Right ventricle myocardium inferior (tissue), 1 donor: ENCODE measurements at regions not wholly inside any gene's neighbourhood (a gene's known extent, or its start where the extent isn't known, plus 50 kb on each side); places are given as distances from the start of the nearest gene placed in this dataset.

Experiments used
- ATAC-seq: fragments of 200-7000 bp; cut with Tn5 transposase; one replicate; pipeline ENCODE4 v1.9.1; 2020; ENCODE audit warnings: mild to moderate bottlenecking, moderate library complexity
- DNase-seq: peaks from one replicate; pipeline ENCODE4 v3.0.0; 2021; ENCODE audit errors: missing footprints
- intact Hi-C: fragments of 100-400 bp; cut with DNase I; formaldehyde crosslinking; loops from one replicate; pipeline ENCODE4 v1.11.0; 2022
- donor health status: DM: no; HTN: yes; CAD: no; lungs with severe emphysema.

DNA sequence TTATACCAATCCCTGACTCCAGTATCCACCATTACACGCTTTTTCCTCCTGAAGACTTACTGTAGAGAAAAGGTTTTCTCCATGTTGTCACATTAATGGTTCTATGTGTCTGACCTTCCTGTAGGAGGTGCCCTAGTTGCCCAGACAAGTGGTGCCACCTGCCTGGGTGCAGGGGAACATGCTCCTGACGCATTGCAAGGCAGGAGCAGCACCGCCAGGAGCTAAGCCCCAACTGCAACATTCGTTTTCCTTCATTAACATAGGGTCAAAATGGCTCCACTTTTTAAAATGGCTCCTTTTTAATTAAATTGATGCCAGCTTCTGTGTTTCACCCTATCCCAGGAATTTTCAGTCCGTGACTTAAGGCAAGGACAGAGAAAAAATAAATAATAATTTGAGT lies 220.1 kb upstream of the SAMSN1 start:
- intact Hi-C loops = no loop called here
- ATAC-seq = no peak

DNA sequence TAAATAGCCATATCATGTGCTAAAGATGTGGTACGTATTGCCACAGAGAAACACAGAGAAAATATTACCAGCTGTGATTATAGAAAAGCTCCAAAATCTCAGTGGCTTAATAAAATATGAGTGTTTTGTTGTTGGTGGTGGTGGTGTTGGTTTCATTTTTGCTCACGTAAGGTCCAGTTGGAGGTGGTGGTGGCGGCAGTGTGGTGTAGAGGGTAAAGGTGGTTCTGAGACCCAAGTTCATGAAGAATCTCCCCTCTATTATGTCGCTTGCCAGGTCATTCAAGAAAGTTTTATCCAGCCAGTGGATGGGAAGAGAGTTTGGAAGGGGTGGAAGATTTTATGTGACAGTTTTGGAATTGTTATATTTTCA lies 217.6 kb upstream of the SAMSN1 start:
- ATAC-seq (no peak), DNase-seq (no peak)
- intact Hi-C loops = no loop called here

More for the DNA sequence above, 220.1 kb upstream of the SAMSN1 start:
- no peak for DNase-seq

DNA sequence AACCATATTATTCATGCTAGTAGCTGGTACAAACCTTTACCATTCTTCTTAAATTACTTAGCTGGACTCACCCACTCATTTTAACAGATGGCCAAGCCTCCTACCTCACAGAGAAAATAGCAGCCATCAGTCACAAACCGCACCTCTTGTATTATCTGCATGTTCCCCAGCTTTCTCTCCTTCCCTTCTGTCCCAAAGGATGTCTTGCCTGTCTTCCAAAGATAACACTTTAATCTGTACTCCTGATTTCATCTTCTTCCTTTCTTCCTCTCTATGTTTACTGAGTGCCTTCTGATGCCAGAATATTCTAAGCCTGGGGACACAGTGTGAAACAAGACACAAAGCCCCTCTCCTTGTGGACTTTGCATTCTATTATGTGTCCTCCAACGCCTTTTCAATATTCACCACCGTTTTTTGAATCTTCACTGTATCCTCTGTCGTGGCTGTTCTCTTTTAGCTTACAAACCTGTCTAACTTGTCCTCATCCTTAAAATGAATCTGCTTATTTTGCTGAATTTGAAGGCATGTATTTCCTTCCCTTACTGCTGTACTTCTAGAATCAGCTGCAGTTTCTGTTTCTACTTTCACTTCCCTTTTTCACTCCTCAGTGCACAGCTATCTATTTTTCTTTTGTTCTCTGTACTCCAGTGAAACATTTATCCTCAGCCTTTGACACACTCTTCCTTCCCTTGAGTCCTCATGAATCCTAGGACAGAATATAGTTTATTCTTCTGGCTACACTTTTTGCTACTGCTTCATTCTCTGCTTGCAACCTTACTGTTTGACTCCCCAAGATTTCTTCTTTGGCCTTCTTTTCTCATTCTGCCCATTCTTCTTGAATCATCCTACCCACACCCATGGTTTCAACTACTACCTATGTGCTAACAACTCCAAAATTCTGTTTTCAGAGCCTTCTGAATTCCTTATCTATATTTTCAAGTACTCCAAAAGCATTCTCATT lies 216.9 kb upstream of the SAMSN1 start:
- intact Hi-C loops = no loop called here
- no peak for DNase-seq
- ATAC-seq = peak; percentile 74

DNA sequence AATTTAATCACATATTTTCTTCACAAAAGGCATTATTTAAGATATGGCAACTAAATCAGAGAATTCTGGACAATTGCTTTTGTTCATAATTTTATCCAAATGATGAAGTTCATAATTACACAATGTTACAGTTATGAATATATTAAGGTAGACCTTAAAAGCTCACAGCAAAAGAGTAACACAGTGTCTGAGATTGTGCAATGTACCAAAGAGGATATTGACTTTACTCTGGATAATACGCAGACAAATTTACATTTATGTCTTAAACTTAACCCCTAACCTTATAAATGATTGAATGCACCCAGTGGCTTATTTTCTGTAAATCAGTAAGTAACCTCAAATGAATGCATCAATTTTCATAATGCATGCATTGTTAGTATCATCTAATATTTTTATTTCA lies 216.2 kb upstream of the SAMSN1 start:
- ATAC-seq = no peak
- no peak for DNase-seq
- intact Hi-C loops = no loop called here

DNA sequence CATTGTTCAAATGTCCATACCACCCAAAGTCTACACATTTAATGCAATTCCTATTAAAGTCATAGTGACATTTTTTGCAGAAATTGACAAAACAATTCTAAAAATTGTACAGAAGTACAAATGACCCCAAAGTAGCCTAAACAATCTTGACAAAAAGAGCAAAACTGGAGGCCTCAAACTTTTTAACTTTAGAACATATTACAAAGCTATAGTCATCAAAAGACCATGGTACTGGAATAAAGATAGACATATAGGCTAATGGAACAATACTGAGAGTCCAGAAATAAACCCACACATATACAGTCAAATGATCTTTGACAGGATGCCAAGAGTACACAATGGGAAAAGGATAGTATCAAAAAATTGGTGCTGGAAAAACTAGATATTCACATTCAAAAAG lies 213.2 kb upstream of the SAMSN1 start:
- DNase-seq = no peak
- ATAC-seq = no peak
- intact Hi-C loops = no loop called here

DNA sequence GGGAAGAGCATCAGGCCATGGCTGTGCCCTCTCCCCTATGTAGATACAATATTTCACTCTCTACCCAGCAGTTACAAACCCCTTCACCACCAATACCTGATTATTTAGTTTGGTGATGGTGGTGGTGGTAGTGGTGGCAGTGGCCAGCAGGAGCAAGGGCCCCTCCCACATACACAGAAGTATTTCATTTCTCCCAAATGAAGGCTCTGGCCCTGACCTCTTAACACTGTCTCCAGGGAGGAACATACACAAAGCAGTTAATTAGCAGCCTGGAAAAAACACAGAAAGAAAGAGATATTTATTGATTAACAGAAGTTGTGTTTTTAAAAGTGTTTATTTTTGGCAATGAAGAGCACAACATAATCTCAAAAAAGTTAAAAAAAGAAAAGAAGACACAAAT lies 212.7 kb upstream of the SAMSN1 start:
- ATAC-seq (no peak), DNase-seq (no peak)
- intact Hi-C loops = no loop called here

DNA sequence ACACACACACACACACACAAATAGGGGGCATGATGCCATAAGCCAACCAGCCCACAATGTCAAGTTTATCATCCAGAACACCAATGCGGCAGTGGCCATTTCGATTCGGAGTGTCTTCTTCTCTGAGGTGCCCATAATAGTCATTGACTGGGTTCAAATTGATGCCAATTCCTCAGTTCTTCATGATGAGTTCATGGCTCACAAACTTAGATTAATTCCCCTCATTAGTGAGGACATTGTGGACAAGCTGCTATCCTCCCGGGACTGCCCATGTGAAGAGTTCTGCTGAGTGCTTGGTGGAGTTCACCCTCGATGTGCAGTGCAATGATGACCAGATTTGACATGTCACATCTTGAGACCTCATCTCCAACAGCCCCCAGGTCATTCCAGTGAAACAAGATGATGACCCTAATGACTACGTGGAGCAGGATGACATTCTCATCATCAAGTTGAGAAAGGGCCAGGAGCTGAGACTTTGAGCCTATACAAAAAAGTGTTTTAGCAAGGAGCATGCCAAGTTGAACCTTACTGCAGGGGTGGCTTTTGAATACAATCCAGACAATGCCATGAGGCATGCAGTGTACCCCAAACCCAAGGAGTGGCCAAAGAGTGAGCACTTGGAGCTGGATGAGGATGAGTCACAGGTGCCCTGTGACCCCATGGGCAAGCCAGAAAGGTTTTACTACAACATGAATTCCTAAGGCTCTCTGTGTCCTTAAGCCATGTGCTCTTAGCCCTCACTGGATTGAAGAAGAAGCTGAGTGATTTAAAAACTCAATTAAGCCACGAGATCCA lies 211.6 kb upstream of the SAMSN1 start:
- intact Hi-C loops = no loop called here
- ATAC-seq (no peak), DNase-seq (no peak)

DNA sequence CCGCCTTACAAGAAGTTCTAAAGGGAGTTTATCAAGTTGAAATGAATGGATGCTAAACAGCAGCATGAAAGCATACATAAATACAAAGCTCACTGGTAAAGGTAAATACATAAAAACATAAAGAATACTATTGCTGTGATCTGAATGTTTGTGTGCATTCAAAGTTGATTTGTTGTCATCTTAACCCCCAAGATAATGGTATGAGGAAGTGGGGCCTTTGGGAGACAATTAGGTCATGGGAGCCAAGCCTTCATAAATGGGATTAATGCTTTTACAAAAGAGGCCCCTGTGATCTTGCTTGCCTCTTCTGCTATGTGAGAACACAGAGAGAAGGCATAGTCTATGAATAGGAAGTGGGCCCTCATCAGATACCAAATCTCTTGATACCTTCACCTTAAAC lies 209.0 kb upstream of the SAMSN1 start:
- intact Hi-C loops = no loop called here
- DNase-seq (no peak), ATAC-seq (no peak)

DNA sequence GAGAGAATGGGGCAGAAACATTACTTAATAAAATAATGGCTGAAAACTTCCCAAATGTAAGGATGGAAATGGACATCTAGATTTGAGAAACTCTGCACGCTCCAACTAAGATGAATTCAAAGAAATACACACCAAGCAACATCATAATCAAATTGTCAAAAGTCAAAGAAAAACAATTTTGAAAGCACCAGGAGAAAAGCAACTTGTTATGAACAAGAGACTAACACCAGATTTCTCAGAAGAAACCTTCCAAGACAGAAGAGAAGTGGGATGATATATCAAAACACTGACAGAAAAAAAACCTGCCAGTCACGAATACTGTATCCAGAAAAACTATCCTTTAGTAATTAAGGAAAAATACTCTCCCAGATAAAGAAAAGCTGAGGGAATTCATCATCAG lies 208.6 kb upstream of the SAMSN1 start:
- ATAC-seq = no peak

DNA sequence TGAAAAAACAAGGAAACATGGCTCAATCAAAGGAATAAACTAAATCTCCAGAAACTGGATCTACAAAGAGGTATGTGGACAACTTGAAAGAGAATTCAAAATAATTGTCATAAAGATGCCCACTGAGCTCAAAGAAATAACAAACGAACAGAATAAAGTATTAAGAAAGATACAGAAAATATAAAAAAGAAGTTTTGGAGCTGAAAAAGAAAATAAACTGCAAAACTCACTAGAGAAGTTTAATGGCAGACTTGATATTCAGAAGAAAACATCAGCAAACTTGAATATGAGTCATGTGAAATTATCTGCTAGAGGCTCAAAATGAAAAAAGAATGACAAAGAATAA lies 208.1 kb upstream of the SAMSN1 start:
- intact Hi-C loops = no loop called here
- ATAC-seq = no peak
- no peak for DNase-seq

More for the DNA sequence above, 208.6 kb upstream of the SAMSN1 start:
- no peak for DNase-seq
- intact Hi-C loops = no loop called here

DNA sequence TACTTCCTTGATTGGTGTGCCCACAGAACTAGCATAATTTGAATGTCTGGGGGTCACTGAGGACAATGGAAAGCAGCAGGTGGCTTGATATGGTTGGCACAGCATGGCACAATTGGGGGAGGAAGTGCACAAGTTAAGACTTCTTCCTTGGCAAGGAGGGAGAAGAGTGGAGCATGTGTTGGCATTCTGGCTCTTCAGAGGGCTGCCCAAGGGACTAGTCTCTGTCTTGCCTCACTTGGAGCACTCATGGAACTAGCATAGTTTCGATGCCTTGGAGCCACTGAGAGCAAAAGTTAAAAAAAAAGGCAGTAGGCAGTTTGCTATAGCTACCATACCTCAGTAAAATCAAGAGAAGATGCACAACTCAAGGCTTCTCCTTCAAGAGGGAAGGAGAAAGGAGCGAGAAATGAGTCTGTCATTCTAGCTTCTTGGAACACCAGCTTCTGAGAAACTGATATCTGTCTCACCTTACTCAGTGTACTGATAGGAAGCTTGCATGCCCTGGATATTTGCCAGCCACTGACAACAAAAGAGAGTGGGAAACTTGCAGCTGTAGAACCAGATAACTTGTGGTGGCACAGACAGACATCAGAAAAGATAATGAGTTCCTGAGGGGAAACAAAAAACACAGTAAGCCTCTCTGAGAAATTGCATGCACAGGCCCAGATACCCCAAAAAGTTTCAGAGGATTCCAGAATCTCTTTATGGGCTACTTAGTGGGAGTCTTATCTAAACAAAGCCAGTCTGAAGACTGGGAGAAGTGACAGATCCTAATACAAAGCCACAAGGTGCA lies 207.5 kb upstream of the SAMSN1 start:
- DNase-seq = no peak
- intact Hi-C loops = no loop called here
- ATAC-seq = no peak

DNA sequence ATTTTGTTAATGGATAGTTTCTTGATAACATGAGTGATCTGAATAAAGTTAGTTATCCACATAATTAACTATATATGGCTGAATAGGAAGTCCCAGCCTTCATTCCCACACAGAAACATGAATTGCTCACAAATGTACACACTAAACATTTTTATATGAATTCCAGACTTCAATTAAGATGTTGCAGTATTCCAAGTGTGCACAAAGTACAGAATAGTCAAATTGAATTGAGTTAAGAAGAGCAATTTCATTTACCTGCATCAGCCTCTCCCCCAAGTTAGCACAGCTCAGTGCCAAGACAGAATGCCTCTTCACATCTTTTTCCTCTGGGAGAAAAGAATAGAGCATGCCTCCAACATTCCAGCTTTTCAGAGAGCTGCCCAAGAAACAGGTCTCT lies 207.0 kb upstream of the SAMSN1 start:
- DNase-seq (no peak), ATAC-seq (no peak)
- intact Hi-C loops = no loop called here

DNA sequence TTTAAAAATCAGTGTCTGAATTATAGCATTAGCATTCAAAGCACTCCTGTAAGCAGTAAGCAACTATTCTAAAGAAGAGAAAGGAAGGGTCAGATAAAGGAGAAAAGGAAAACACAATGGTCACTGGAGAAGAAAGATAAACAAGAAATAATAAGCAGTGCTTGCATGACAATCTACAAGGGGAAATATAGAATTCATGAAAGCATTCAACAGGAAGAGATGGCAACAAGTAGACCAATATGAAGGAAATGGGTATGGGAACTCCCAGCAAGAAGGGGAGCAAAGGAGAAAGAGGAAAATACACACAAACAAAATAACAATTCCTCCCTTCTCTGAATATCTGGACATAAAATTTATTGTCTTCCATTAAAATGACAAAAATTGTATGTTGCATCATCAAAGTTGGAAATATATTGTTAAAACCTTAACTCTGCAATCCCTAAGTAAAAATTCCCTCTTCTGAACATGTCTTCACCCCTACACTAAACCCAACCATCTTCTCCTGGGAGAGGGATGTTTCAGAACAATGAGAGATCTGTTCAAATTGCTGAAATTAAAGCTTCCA lies 206.3 kb upstream of the SAMSN1 start:
- DNase-seq (no peak), ATAC-seq (no peak)
- intact Hi-C loops = no loop called here

DNA sequence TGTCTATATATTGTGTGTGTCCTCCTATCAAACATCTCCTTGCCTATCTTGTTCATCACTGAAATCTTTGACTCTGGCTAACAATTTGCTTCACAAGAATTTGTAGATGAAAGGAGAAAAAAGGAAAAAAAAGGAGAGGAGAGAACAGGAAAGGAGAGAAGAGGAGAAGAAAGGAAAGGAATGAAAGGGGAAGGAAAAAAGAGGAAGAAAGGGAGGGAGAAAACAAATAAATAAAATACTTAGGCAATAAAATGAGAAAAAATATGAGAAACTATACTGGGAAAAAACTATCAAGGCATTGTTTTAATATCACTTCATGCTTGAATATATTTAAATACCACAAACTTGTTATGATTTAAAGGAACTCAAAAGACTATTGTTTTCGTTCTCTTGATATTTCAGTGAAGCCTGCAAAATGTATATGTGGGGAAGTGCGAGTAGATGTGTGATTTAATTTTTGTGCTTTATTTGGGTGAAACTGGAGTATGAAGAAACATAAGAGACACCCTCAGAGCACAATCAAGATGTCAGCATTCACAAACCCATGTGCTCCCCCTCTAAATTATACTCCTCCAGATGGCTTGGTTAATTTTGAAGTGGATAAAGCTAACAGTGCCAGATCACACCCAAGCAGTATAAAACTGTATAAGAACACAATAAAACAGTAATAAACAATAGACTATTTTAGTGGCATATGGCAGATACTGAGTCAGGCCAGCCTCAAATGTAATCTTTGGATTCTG lies 205.7 kb upstream of the SAMSN1 start:
- intact Hi-C loops = no loop called here
- ATAC-seq (no peak), DNase-seq (no peak)

DNA sequence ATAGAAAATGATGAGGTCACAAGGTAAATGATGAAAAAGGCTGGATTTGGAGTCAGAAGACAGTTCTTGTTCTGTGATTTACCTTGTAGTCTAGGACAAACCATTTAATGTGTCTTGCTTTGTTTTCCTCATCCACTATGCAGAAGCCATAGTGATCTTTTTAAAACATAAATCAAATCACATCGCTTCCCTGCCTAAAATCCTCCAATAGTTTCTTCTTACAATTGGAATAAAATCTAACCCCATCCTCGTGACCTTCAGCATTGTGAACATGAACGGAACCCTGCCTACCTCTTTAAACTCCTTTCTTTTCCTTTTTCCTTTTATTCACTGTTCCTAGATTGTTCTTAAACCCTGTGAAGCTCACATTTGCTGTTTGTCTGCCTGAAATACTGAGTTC lies 204.9 kb upstream of the SAMSN1 start:
- intact Hi-C loops = no loop called here
- ATAC-seq (no peak), DNase-seq (no peak)

DNA sequence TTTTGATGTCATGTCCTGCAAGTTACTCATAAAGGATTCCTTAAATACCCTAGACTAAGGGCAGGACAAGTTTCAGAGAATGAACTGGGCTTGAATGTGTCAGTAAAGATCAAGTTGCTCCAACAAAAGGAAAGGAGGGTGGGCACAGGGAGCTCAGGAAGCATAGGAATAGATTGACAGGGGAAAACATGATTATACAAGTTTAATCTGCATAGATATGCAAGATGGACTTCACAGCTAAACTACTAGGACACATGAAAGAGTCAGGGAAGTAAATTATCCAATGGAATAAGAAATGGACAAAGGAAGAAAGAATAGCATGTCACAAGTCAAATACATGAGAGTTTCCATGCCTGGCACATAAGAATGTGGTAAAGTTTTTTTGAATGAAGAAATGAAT lies 203.9 kb upstream of the SAMSN1 start:
- DNase-seq (no peak), ATAC-seq (no peak)
- intact Hi-C loops = no loop called here

DNA sequence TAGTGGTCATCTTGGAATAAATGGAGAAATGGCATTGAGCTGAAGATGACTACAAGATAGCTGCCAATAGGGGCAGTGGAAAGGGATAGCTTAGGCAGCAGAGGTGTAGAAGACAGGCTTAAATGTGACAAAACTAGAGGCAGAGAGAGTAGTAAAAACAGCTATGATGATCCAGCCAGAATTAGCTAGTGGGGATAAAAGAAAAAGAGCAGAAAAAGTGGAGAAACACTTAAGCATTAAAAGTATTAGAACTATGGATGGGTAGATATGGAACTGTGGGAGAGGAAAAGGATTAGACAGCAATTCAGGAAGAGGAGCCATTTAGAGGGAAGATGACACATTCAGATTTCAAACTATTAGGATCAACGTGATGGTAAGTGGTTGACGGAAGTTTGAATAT lies 202.5 kb upstream of the SAMSN1 start:
- ATAC-seq = no peak
- intact Hi-C loops = no loop called here
- DNase-seq = no peak

DNA sequence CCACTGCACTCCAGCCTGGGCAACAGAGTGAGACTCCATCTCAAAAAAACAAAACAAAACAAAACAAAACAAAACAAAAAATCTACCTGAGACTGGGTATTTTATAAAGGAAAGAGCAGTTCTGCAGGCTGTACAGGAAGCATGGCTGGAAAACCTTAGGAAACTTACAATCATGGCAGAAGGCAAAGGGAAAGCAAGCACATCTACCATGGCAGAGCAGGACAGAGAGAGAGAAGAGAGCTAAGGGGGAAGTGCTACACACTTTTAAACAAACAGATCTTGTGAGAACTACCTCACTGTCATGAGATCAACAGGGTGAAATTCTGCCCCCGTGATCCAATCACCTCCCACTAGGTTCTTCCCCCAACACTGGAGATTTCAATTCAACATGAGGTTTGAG lies 198.3 kb upstream of the SAMSN1 start:
- intact Hi-C loops = no loop called here
- no peak for DNase-seq
- no peak for ATAC-seq

DNA sequence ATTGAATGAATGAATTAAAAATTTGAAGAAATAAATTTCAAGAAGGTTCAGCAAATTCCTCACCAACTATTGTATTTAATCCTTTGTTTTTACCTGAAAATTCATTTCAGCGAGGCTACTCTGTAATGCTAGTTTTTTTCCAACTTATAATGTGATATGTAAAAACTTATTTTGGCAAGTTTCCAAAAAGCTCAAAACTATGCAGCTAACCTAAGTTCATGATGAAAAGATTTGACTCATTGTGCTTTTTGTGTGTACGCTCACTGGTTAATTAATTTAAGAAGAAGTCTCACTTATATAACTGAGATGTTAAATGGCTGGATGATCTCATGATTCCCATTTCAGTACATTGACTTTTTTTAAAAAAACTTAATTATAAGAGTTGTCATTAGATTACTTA lies 196.0 kb upstream of the SAMSN1 start:
- intact Hi-C loops = no loop called here
- DNase-seq = no peak
- no peak for ATAC-seq
